A549 (cell line): ENCODE measurements at regions not wholly inside any gene's neighbourhood (a gene's known extent, or its start where the extent isn't known, plus 50 kb on each side); places are given as distances from the start of the nearest gene placed in this dataset.

ENCODE experiments used
- ATAC-seq, 2 experiments: fragments of 200-7000 bp in 1 of 2; fragments of >200 bp in 1 of 2; cut with Nextera tagmentation in 1 of 2; cut with Tn5 transposase in 1 of 2; 3 replicates each; pipeline versions ENCODE4 v1.8.0 to v1.9.1; 2018 to 2020; ENCODE audit warnings: mild to moderate bottlenecking in 1 of 2, moderate library complexity in 1 of 2
- CTCF ChIA-PET: fragments of 300-600 bp; sonication (Branson Sonifier 250); formaldehyde crosslinking; extraction: SDS; loops from one replicate; lab custom pipeline; 2021; ENCODE audit warnings: antibody characterized with exemption, inconsistent platforms; lab: Yijun Ruan, JAX
- POLR2A ChIA-PET: fragments of 350-600 bp; formaldehyde crosslinking; extraction: SDS; loops from one replicate; lab custom pipeline; 2021; ENCODE audit warnings: antibody characterized with exemption, inconsistent platforms; lab: Yijun Ruan, JAX
- DNase-seq, 2 experiments: peaks; one replicate each; pipeline versions ENCODE4 v3.0.0 to v3.0.0-alpha.2; 2011 to 2016; ENCODE audit warnings: low read depth in 1 of 2, low spot score in 1 of 2
- FAIRE-seq: peaks from 2 replicates; lab custom pipeline; 2011; peaks lifted over from hg19 to GRCh38; lab: Jason Lieb, UNC
- H3K27ac ChIP-seq, 2 experiments: fragments of >200 bp; sonication (Bioruptor Twin); formaldehyde crosslinking; 3 replicates each; pipeline ENCODE4 v1.5.1; 2016 to 2017
- H3K4me1 ChIP-seq: fragments of >200 bp; sonication (Bioruptor Twin); formaldehyde crosslinking; 3 replicates; pipeline ENCODE4 v1.6.1; 2016
- H3K4me2 ChIP-seq: fragments of >200 bp; sonication (Bioruptor Twin); formaldehyde crosslinking; 3 replicates; pipeline ENCODE4 v1.6.1; 2016
- H3K4me3 ChIP-seq: fragments of >200 bp; sonication (Bioruptor Twin); formaldehyde crosslinking; 3 replicates; pipeline ENCODE4 v1.5.1; 2016
- H3K9me3 ChIP-seq: fragments of >200 bp; sonication (Bioruptor Twin); formaldehyde crosslinking; 3 replicates; pipeline ENCODE4 v1.6.1; 2016
- BHLHE40 ChIP-seq: IDR thresholded peaks from 2 replicates; pipeline ENCODE4 v1.6.1; 2012; ENCODE audit warnings: low read depth, low read length, inconsistent platforms
- CBX8 ChIP-seq: fragments of 200-600 bp; sonication (generic); IDR thresholded peaks from 2 replicates; pipeline ENCODE4 v1.6.1; 2016
- CHD2 ChIP-seq: fragments of 150-350 bp; IDR thresholded peaks from 2 replicates; pipeline ENCODE4 v1.6.1; 2014; ENCODE audit warnings: low read length; ENCODE audit not compliant: partially characterized antibody
- CHD4 ChIP-seq: fragments of 200-600 bp; sonication (generic); IDR thresholded peaks from 2 replicates; pipeline ENCODE4 v1.6.1; 2016; ENCODE audit warnings: antibody characterized with exemption, mild to moderate bottlenecking, borderline replicate concordance
- EP300 ChIP-seq, 2 experiments: fragments of >200 bp; sonication (Bioruptor Twin); formaldehyde crosslinking; IDR thresholded peaks; 2 replicates in 1 of 2; 3 replicates in 1 of 2; pipeline ENCODE4 v1.6.1; 2016 to 2017
- ESRRA ChIP-seq: fragments of 150-350 bp; IDR thresholded peaks from 2 replicates; pipeline ENCODE4 v1.6.1; 2014; ENCODE audit warnings: mild to moderate bottlenecking, low read length, borderline replicate concordance
- HOXB13 ChIP-seq: fragments of 250-450 bp; sonication (Bioruptor Pico); IDR thresholded peaks from 2 replicates; pipeline ENCODE4 v1.5.0; 2020; ENCODE audit warnings: low read depth, mild to moderate bottlenecking, moderate library complexity
- HOXB5 ChIP-seq: fragments of 250-450 bp; sonication (Bioruptor Pico); IDR thresholded peaks from 2 replicates; pipeline ENCODE4 v1.5.0; 2020; ENCODE audit warnings: mild to moderate bottlenecking, moderate library complexity
- JUN ChIP-seq, 2 experiments: fragments of >200 bp; sonication (Bioruptor Twin); formaldehyde crosslinking; IDR thresholded peaks; 2 replicates in 1 of 2; 3 replicates in 1 of 2; pipeline ENCODE4 v1.6.1; 2016 to 2017
- JUNB ChIP-seq: fragments of >200 bp; sonication (Bioruptor Twin); formaldehyde crosslinking; IDR thresholded peaks from 2 replicates; pipeline ENCODE4 v1.6.1; 2016
- KDM1A ChIP-seq: fragments of 200-600 bp; sonication (generic); IDR thresholded peaks from 2 replicates; pipeline ENCODE4 v1.6.1; 2016; ENCODE audit warnings: low read depth, mild to moderate bottlenecking
- KDM5A ChIP-seq: fragments of 200-600 bp; sonication (generic); IDR thresholded peaks from 2 replicates; pipeline ENCODE4 v1.6.1; 2016; ENCODE audit warnings: antibody characterized with exemption, mild to moderate bottlenecking
- MAFK ChIP-seq: fragments of 450-650 bp; IDR thresholded peaks from 2 replicates; pipeline ENCODE4 v1.6.1; 2014; ENCODE audit not compliant: partially characterized antibody
- MAZ ChIP-seq: fragments of 150-350 bp; IDR thresholded peaks from 2 replicates; pipeline ENCODE4 v1.6.1; 2014; ENCODE audit warnings: antibody characterized with exemption, low read depth, low read length, borderline replicate concordance
- MYC ChIP-seq: IDR thresholded peaks from 2 replicates; pipeline ENCODE4 v1.6.1; 2012; ENCODE audit warnings: mild to moderate bottlenecking, inconsistent platforms, low read length, improper control_type of control experiment, borderline replicate concordance
- NFE2L2 ChIP-seq: fragments of 150-350 bp; conservative IDR thresholded peaks from 2 replicates; pipeline ENCODE4 v1.6.1; 2014; ENCODE audit warnings: low read length
- NR3C1 ChIP-seq: fragments of >200 bp; sonication (Bioruptor Twin); formaldehyde crosslinking; IDR thresholded peaks from 3 replicates; pipeline ENCODE4 v1.6.1; 2017
- PHF8 ChIP-seq: fragments of 200-600 bp; sonication (generic); IDR thresholded peaks from 2 replicates; pipeline ENCODE4 v1.6.1; 2016; ENCODE audit warnings: low read depth, mild to moderate bottlenecking, antibody characterized with exemption, moderate library complexity, borderline replicate concordance
- POLR2AphosphoS2 ChIP-seq: conservative IDR thresholded peaks from 2 replicates; pipeline ENCODE4 v1.6.1; 2012; ENCODE audit warnings: low read length, improper control_type of control experiment, inconsistent platforms
- RCOR1 ChIP-seq: fragments of 150-350 bp; IDR thresholded peaks from 2 replicates; pipeline ENCODE4 v1.6.1; 2014; ENCODE audit warnings: antibody characterized with exemption, low read length, low read depth
- RNF2 ChIP-seq: fragments of 200-600 bp; sonication (generic); IDR thresholded peaks from 2 replicates; pipeline ENCODE4 v1.6.1; 2016; ENCODE audit warnings: low read depth, mild to moderate bottlenecking, antibody characterized with exemption, moderate library complexity, borderline replicate concordance
- SREBF2 ChIP-seq: fragments of 450-650 bp; IDR thresholded peaks from 2 replicates; pipeline ENCODE4 v1.6.1; 2014; ENCODE audit warnings: mild to moderate bottlenecking, moderate library complexity
- TFCP2L1 ChIP-seq: fragments of 250-450 bp; sonication (Bioruptor Pico); IDR thresholded peaks from 2 replicates; pipeline ENCODE4 v1.5.0; 2021; ENCODE audit warnings: mild to moderate bottlenecking
- TP53 ChIP-seq: fragments of 250-450 bp; sonication (Bioruptor Pico); IDR thresholded peaks from 2 replicates; pipeline ENCODE4 v1.5.0; 2021; ENCODE audit warnings: mild to moderate bottlenecking, moderate library complexity
- ZC3H11A ChIP-seq: fragments of 450-650 bp; IDR thresholded peaks from 2 replicates; pipeline ENCODE4 v1.6.1; 2014; ENCODE audit warnings: antibody characterized with exemption, mild to moderate bottlenecking
- WGBS: methylation state at CpG from one replicate; pipeline ENCODE4 v1.1.6; 2017; ENCODE audit errors: missing lambda C conversion rate; 5-methylcytosine and 5-hydroxymethylcytosine counted together
- TF ChIP-seq, protein P1 (sequence below): fragments of >200 bp; sonication (Bioruptor Twin); formaldehyde crosslinking; IDR thresholded peaks from 3 replicates; pipeline ENCODE4 v1.5.1; 2016
- TF ChIP-seq, protein P2 (sequence below): IDR thresholded peaks from 2 replicates; pipeline ENCODE4 v1.6.1; 2012
- TF ChIP-seq, protein P3 (sequence below): fragments of 200-600 bp; sonication (generic); IDR thresholded peaks from 2 replicates; pipeline ENCODE4 v1.6.1; 2016; ENCODE audit warnings: antibody characterized with exemption, mild to moderate bottlenecking, moderate library complexity
- TF ChIP-seq, protein P4 (sequence below): fragments of >200 bp; sonication (Bioruptor Twin); formaldehyde crosslinking; IDR thresholded peaks from 3 replicates; pipeline ENCODE4 v1.6.1; 2016

DNA sequence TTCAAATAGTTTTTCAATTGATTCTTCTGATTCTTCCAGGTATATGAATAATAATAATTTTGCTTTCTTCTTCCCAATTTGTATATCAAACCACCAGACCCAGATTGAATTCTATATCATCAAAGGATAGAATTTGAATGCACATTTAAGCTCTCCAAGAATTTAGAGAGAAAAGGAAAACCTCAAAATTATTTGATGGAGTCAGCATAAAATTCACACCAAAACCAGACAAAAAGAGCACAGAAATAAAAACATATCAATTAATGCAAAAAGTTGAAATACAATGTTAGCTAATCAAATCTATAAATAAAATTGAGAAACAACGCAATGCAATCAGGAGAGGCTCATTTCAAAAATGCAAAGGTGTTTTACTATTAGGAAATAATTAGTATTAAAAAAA, 248.0 kb upstream of the HS6ST1 start:
- no peaks in the 10 kb centered on the region for H3K9me3 ChIP-seq
- TF ChIP-seq NR3C1 (no peak), RNF2 (no peak), MAFK (peak; percentile 84)
- TF ChIP-seq, all 56 proteins: peak for 1
- POLR2A ChIA-PET: no interaction called here
- Histone ChIP-seq H3K27ac (no peak overlapping the region), H3K4me1 (no peaks in the 10 kb centered on the region), H3K4me3 (no peak overlapping the region), H3K4me2 (no peak overlapping the region)
- ATAC-seq (no peak), FAIRE-seq (no peak), DNase-seq (no peak)
- 65% methylated on average over 1 of the region's 1 CpG for WGBS
- CTCF ChIA-PET: no interaction called here

DNA sequence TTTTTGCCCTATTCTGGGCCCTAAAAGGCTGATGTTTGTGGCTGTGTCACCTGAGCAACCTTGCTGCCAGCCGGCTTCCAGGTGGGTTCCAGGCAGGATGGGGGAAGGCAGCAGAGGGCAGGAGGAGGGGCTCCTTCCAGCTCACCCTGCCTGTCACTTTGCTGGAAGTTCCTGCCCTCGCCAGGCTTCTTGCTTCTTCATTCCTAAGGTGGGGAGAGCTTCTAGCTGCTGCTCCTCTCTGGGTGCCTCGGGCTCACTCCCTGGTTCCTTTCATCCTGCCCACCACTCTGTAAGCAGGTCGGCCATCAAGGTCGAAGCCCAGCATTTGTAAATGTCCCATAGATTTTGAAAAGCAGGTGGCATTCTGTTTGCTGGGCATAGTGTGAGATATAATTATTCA, 249.4 kb upstream of the HS6ST1 start:
- POLR2A ChIA-PET: no interaction called here
- no peak overlapping the region for H3K4me2 ChIP-seq
- 20% methylated on average over 5 of the region's 5 CpGs for WGBS

DNA sequence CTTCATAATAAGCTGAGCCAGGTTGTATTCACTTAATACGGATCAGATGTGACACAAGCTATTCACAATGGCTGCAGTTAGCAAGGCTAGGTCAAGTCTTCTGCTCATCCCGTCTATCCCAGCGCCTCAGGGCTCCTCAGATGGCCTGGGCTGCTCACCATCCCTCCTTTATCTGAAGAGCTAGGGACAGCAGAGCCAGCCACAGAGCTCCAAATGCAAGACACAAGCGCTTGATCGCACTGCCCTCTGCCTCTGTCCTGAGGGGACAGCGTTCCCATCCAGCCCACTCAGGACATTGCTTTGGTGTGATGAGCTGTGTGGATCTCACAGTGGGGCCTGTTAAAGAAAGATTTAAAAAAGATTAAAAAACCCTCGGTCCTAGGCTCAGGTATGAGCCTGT, 254.4 kb upstream of the HS6ST1 start:
- no peak overlapping the region for H3K27ac ChIP-seq
- H3K4me2 ChIP-seq: no peak overlapping the region
- WGBS: 44% methylated on average over 7 of the region's 7 CpGs
- ChIA-PET CTCF (interaction anchor here (0.6 kb wide), 1 partner anchor 16 kb away, joined by 3 read pairs; no protein-coding TSS in a partner anchor), POLR2A (no interaction called here)
- FAIRE-seq (no peak), ATAC-seq (no peak), DNase-seq (no peak)
- H3K4me1 ChIP-seq: no peaks in the 10 kb centered on the region
- H3K9me3 ChIP-seq: no peaks in the 10 kb centered on the region
- H3K4me3 ChIP-seq: no peak overlapping the region
- TF ChIP-seq, protein P1, sequence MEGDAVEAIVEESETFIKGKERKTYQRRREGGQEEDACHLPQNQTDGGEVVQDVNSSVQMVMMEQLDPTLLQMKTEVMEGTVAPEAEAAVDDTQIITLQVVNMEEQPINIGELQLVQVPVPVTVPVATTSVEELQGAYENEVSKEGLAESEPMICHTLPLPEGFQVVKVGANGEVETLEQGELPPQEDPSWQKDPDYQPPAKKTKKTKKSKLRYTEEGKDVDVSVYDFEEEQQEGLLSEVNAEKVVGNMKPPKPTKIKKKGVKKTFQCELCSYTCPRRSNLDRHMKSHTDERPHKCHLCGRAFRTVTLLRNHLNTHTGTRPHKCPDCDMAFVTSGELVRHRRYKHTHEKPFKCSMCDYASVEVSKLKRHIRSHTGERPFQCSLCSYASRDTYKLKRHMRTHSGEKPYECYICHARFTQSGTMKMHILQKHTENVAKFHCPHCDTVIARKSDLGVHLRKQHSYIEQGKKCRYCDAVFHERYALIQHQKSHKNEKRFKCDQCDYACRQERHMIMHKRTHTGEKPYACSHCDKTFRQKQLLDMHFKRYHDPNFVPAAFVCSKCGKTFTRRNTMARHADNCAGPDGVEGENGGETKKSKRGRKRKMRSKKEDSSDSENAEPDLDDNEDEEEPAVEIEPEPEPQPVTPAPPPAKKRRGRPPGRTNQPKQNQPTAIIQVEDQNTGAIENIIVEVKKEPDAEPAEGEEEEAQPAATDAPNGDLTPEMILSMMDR: no peak
- TF ChIP-seq CBX8: no peak
- TF ChIP-seq, protein P2, sequence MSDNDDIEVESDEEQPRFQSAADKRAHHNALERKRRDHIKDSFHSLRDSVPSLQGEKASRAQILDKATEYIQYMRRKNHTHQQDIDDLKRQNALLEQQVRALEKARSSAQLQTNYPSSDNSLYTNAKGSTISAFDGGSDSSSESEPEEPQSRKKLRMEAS: no peak
- TF ChIP-seq KDM5A: no peak
- no peak for TF ChIP-seq JUN (IDR thresholded peaks at IDR 0.05)
- TF ChIP-seq HOXB5 (CRISPR knock-in tag): no peak
- no peak for TF ChIP-seq NFE2L2
- TF ChIP-seq JUNB: no peak
- TF ChIP-seq CHD4: no peak
- TF ChIP-seq SREBF2: no peak
- no peak for TF ChIP-seq KDM1A
- TF ChIP-seq TP53 (CRISPR knock-in tag): no peak
- TF ChIP-seq, protein P3, sequence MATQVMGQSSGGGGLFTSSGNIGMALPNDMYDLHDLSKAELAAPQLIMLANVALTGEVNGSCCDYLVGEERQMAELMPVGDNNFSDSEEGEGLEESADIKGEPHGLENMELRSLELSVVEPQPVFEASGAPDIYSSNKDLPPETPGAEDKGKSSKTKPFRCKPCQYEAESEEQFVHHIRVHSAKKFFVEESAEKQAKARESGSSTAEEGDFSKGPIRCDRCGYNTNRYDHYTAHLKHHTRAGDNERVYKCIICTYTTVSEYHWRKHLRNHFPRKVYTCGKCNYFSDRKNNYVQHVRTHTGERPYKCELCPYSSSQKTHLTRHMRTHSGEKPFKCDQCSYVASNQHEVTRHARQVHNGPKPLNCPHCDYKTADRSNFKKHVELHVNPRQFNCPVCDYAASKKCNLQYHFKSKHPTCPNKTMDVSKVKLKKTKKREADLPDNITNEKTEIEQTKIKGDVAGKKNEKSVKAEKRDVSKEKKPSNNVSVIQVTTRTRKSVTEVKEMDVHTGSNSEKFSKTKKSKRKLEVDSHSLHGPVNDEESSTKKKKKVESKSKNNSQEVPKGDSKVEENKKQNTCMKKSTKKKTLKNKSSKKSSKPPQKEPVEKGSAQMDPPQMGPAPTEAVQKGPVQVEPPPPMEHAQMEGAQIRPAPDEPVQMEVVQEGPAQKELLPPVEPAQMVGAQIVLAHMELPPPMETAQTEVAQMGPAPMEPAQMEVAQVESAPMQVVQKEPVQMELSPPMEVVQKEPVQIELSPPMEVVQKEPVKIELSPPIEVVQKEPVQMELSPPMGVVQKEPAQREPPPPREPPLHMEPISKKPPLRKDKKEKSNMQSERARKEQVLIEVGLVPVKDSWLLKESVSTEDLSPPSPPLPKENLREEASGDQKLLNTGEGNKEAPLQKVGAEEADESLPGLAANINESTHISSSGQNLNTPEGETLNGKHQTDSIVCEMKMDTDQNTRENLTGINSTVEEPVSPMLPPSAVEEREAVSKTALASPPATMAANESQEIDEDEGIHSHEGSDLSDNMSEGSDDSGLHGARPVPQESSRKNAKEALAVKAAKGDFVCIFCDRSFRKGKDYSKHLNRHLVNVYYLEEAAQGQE: no peak
- no peak for TF ChIP-seq BHLHE40

More for the DNA sequence above, 249.4 kb upstream of the HS6ST1 start:
- H3K27ac ChIP-seq: no peak overlapping the region
- TF ChIP-seq NFE2L2 (no peak), CHD2 (no peak), EP300 (IDR thresholded peaks at IDR 0.05) (no peak), MAFK (no peak), ESRRA (no peak), SREBF2 (no peak), MAZ (no peak), PHF8 (no peak), MYC (no peak), TFCP2L1 (CRISPR knock-in tag) (no peak), ZC3H11A (no peak), HOXB13 (CRISPR knock-in tag) (no peak), KDM1A (no peak), RCOR1 (no peak), POLR2AphosphoS2 (no peak)
- TF ChIP-seq, protein P1: no peak
- TF ChIP-seq, protein P4, sequence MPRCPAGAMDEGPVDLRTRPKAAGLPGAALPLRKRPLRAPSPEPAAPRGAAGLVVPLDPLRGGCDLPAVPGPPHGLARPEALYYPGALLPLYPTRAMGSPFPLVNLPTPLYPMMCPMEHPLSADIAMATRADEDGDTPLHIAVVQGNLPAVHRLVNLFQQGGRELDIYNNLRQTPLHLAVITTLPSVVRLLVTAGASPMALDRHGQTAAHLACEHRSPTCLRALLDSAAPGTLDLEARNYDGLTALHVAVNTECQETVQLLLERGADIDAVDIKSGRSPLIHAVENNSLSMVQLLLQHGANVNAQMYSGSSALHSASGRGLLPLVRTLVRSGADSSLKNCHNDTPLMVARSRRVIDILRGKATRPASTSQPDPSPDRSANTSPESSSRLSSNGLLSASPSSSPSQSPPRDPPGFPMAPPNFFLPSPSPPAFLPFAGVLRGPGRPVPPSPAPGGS: no peak
- ATAC-seq (no peak), FAIRE-seq (no peak), DNase-seq (no peak)
- no peaks in the 10 kb centered on the region for H3K4me1 ChIP-seq
- H3K9me3 ChIP-seq: no peaks in the 10 kb centered on the region
- CTCF ChIA-PET: no interaction called here
- no peak overlapping the region for H3K4me3 ChIP-seq
